Common myeloid progenitor, CD34-positive (primary cell): ENCODE measurements at regions not wholly inside any gene's neighbourhood (a gene's known extent, or its start where the extent isn't known, plus 50 kb on each side); places are given as distances from the start of the nearest gene placed in this dataset.

Experiments
- CTCF ChIA-PET: fragments of 350-600 bp; sonication (Branson Sonifier 250); formaldehyde crosslinking; loops from one replicate; lab custom pipeline; 2021; ENCODE audit warnings: antibody characterized with exemption; lab: Charles Lee
- POLR2A ChIA-PET: fragments of 350-600 bp; sonication (Branson Sonifier 250); formaldehyde crosslinking; loops from one replicate; lab custom pipeline; 2021; ENCODE audit warnings: antibody characterized with exemption; lab: Charles Lee
- DNase-seq, 3 donors: peaks; one replicate each; pipeline versions ENCODE4 v3.0.0 to v3.0.0-alpha.2; 2013
- H3K27ac ChIP-seq, 2 experiments: 1 replicate in 1 of 2; 2 replicates in 1 of 2; pipeline ENCODE4 v1.7.0; 2013; ENCODE audit warnings: inconsistent platforms in 2 of 2, low read length in 2 of 2, mild to moderate bottlenecking in 2 of 2, low read depth in 1 of 2, moderate library complexity in 1 of 2; ENCODE audit not compliant: severe bottlenecking in 2 of 2, insufficient read depth in 1 of 2, poor library complexity in 1 of 2
- H3K27me3 ChIP-seq, 5 experiments: replicated peaks in 2 of 5; 1 replicate in 3 of 5; 2 replicates in 2 of 5; pipeline versions ENCODE4 v1.6.1 to v1.7.0; 2013; ENCODE audit warnings: low read length in 4 of 5, mild to moderate bottlenecking in 2 of 5, moderate library complexity in 2 of 5, inconsistent platforms in 1 of 5; ENCODE audit not compliant: insufficient read depth in 5 of 5, control insufficient read depth in 4 of 5
- H3K36me3 ChIP-seq, 4 experiments: 1 replicate in 2 of 4; 2 replicates in 2 of 4; pipeline versions ENCODE4 v1.6.1 to v1.7.0; 2013; ENCODE audit warnings: low read length in 3 of 4, control low read depth in 1 of 4, mild to moderate bottlenecking in 1 of 4; ENCODE audit not compliant: control insufficient read depth in 4 of 4, insufficient read depth in 4 of 4
- H3K4me1 ChIP-seq, 4 experiments: 1 replicate in 3 of 4; 2 replicates in 1 of 4; pipeline versions ENCODE4 v1.6.1 to v1.7.1; 2013; ENCODE audit warnings: low read length in 3 of 4, mild to moderate bottlenecking in 3 of 4, control low read depth in 1 of 4, inconsistent platforms in 1 of 4, moderate library complexity in 1 of 4; ENCODE audit not compliant: control insufficient read depth in 4 of 4, insufficient read depth in 4 of 4; ENCODE audit errors: control extremely low read depth in 1 of 4
- H3K4me3 ChIP-seq, 7 experiments: 1 replicate in 4 of 7; 2 replicates in 3 of 7; pipeline versions ENCODE4 v1.5.1 to v1.7.0; 2013; ENCODE audit warnings: mild to moderate bottlenecking in 7 of 7, low read length in 6 of 7, moderate library complexity in 6 of 7, inconsistent platforms in 2 of 7, low read depth in 2 of 7, control low read depth in 1 of 7; ENCODE audit not compliant: insufficient read depth in 4 of 7, control insufficient read depth in 1 of 7; ENCODE audit errors: extremely low read depth in 1 of 7
- H3K9me3 ChIP-seq, 5 experiments: 1 replicate in 4 of 5; 2 replicates in 1 of 5; pipeline versions ENCODE4 v1.6.1 to v1.7.1; 2013; ENCODE audit warnings: low read length in 4 of 5, mild to moderate bottlenecking in 2 of 5, inconsistent platforms in 1 of 5, low read depth in 1 of 5, moderate library complexity in 1 of 5; ENCODE audit not compliant: control insufficient read depth in 4 of 5, insufficient read depth in 2 of 5; ENCODE audit errors: control extremely low read depth in 1 of 5
- WGBS: methylation state at CpG from one replicate; pipeline ENCODE4 v1.1.5; 2013; ENCODE audit not compliant: insufficient coverage; 5-methylcytosine and 5-hydroxymethylcytosine counted together

- WGBS = 100% methylated on average over 2 of the region's 3 CpGs
- DNase-seq = no peak
- Histone ChIP-seq H3K27me3 (no peaks in the 10 kb centered on the region), H3K4me3 (no peak overlapping the region), H3K27ac (no peak overlapping the region), H3K36me3 (no peaks in the 10 kb centered on the region), H3K9me3 (no peaks in the 10 kb centered on the region), H3K4me1 (peaks cover 9 to 39% (median 21%) of the 10 kb centered on the region in 4 experiments)
- CTCF ChIA-PET = no interaction called here
- POLR2A ChIA-PET = no interaction called here
These were observed 66.8 kb upstream of the UBE2E1 start for GRCh38 chr3:23738944-23739343.

GRCh38 chr3:23739536-23739935, 66.2 kb upstream of the UBE2E1 start:
- DNase-seq = peak; percentile 36 to 87 (median 80)
- POLR2A ChIA-PET = no interaction called here
- CTCF ChIA-PET = interaction anchor here (0.7 to 1.2 kb wide), 2 partner anchors 166 to 211 kb away, joined by 3 read pairs; no protein-coding TSS in a partner anchor
- H3K4me3 ChIP-seq = no peak overlapping the region
- H3K4me1 ChIP-seq = peaks cover 9 to 39% (median 21%) of the 10 kb centered on the region in 4 experiments
- no CpG with 5 or more reads among the region's 1 CpG for WGBS
- H3K27me3 ChIP-seq = no peaks in the 10 kb centered on the region
- no peaks in the 10 kb centered on the region for H3K9me3 ChIP-seq
- H3K27ac ChIP-seq = no peak overlapping the region
- no peaks in the 10 kb centered on the region for H3K36me3 ChIP-seq

GRCh38 chr3:23740517-23740965, 65.2 kb upstream of the UBE2E1 start:
- POLR2A ChIA-PET = no interaction called here
- CTCF ChIA-PET = interaction anchor here (0.7 to 1.2 kb wide), 2 partner anchors 167 to 212 kb away, joined by 3 read pairs; no protein-coding TSS in a partner anchor
- H3K27me3 ChIP-seq = no peaks in the 10 kb centered on the region
- WGBS = 0% methylated on average over 1 of the region's 2 CpGs
- peak; percentile 68 to 93 (median 90) for DNase-seq
- no peaks in the 10 kb centered on the region for H3K36me3 ChIP-seq
- H3K9me3 ChIP-seq = no peaks in the 10 kb centered on the region
- H3K4me3 ChIP-seq = peak overlapping the region in 1 of 7 experiments; percentile 32
- H3K27ac ChIP-seq = no peak overlapping the region
- peaks cover 9 to 32% (median 21%) of the 10 kb centered on the region in 4 experiments for H3K4me1 ChIP-seq

- no peaks in the 10 kb centered on the region for H3K36me3 ChIP-seq
- H3K27me3 ChIP-seq = no peaks in the 10 kb centered on the region
- no peak for DNase-seq
- H3K4me1 ChIP-seq = peaks cover 9 to 29% (median 21%) of the 10 kb centered on the region in 4 experiments
- 100% methylated on average over 5 of the region's 7 CpGs for WGBS
- no peak overlapping the region for H3K4me3 ChIP-seq
- CTCF ChIA-PET = no interaction called here
- H3K9me3 ChIP-seq = no peaks in the 10 kb centered on the region
- POLR2A ChIA-PET = no interaction called here
- H3K27ac ChIP-seq = no peak overlapping the region
These were observed 64.6 kb upstream of the UBE2E1 start for GRCh38 chr3:23741036-23741706.

- POLR2A ChIA-PET = no interaction called here
- WGBS = 93% methylated on average over 17 of the region's 24 CpGs
These were observed 62.5 kb upstream of the UBE2E1 start for GRCh38 chr3:23743141-23743784.

GRCh38 chr3:23746441-23746840, 59.3 kb upstream of the UBE2E1 start:
- POLR2A ChIA-PET = interaction anchor here (1.1 kb wide), 1 partner anchor 11 kb away, joined by 4 read pairs; no protein-coding TSS in a partner anchor
- Histone ChIP-seq H3K27me3 (no peaks in the 10 kb centered on the region), H3K27ac (no peak overlapping the region), H3K36me3 (no peaks in the 10 kb centered on the region), H3K4me3 (no peak overlapping the region), H3K4me1 (peaks cover 0 to 30% (median 11%) of the 10 kb centered on the region in 4 experiments), H3K9me3 (no peaks in the 10 kb centered on the region)
- CTCF ChIA-PET = no interaction called here
- WGBS = 54% methylated on average over 5 of the region's 7 CpGs
- DNase-seq = no peak

More at GRCh38 chr3:23743141-23743784, 62.5 kb upstream of the UBE2E1 start:
- CTCF ChIA-PET = no interaction called here
- no peaks in the 10 kb centered on the region for H3K36me3 ChIP-seq
- peaks cover 9 to 41% (median 23%) of the 10 kb centered on the region in 4 experiments for H3K4me1 ChIP-seq
- H3K9me3 ChIP-seq = no peaks in the 10 kb centered on the region
- no peak overlapping the region for H3K27ac ChIP-seq
- no peak for DNase-seq
- H3K27me3 ChIP-seq = no peaks in the 10 kb centered on the region
- H3K4me3 ChIP-seq = no peak overlapping the region

- H3K36me3 ChIP-seq = no peaks in the 10 kb centered on the region
- ChIA-PET CTCF (no interaction called here), POLR2A (no interaction called here)
- DNase-seq = no peak
- no peak overlapping the region for H3K27ac ChIP-seq
- H3K4me3 ChIP-seq = no peak overlapping the region
- WGBS = no CpG with 5 or more reads among the region's 2 CpGs
- peaks cover 0 to 30% (median 11%) of the 10 kb centered on the region in 4 experiments for H3K4me1 ChIP-seq
- H3K9me3 ChIP-seq = no peaks in the 10 kb centered on the region
- H3K27me3 ChIP-seq = no peaks in the 10 kb centered on the region
These were observed 57.9 kb upstream of the UBE2E1 start for GRCh38 chr3:23747841-23748240.
